Right hindlimb (tissue), 1 donor: ENCODE measurements at regions not wholly inside any gene's neighbourhood (a gene's known extent, or its start where the extent isn't known, plus 50 kb on each side); places are given as distances from the start of the nearest gene placed in this dataset.
"Not testable (repeated sequence)": the region's sequence is repeated elsewhere in the genome, so short reads cannot be mapped to it uniquely, and the experiment has no call there.

Experiments used
- DNase-seq: peaks from one replicate; pipeline ENCODE4 v3.0.0-alpha.2; 2018

DNA sequence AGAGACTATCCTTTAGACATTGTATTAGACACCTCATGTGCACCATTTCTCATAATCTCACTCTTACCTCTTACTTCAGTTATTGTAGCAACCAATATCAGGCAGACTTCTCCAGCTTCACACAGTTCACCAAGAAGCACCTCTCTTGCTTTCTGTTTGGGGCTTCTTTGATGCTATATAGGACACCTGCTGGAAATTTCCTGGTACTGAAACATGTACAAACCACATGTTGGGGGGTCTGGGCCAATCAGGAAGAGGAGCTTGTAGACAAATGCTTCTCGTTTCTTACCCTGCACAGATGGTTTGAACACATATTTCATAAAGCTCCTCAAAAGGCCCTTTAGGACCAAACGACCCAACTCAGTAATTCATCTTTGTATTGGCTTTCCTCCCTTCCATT lies 212.1 kb downstream of the IZUMO3 start:
- DNase-seq = no peak

DNA sequence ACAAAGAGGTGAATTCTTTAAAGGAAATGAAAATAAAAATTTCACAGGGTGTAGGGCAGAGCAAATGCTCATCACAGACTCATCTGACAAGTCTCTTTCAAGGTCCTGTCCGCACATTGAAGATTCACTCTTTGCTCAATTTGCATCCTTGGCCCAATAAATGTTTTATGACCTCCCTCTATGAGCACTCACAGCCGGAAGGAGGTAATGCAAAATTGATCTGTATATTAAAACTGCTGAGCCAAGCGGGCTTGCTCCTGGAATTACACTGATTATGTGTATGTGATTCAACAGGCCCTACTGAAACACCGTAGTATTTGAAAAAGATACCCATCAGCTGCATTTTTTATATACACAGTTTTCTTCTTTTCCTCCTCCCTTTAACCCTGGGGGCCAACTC lies 246.8 kb downstream of the IZUMO3 start:
- no peak for DNase-seq

DNA sequence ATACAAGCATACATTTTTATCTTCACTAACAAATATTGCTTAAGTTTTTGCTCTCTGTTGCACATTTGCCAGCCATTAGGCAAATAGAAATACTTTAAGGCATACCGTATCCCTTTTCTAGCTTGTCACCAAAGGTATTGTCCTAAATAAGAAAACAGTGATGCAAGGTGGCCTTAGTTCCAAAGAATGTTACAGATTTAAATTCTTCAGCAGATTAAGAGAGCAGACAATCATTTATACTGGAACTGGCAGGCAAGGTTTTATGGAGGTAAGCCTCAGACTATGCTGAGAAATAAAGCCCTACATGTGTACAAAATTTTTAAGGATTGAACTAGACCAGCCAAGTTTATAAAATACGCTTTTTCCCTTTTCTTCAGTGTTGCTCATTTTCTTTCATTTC lies 247.8 kb downstream of the IZUMO3 start:
- no peak for DNase-seq

DNA sequence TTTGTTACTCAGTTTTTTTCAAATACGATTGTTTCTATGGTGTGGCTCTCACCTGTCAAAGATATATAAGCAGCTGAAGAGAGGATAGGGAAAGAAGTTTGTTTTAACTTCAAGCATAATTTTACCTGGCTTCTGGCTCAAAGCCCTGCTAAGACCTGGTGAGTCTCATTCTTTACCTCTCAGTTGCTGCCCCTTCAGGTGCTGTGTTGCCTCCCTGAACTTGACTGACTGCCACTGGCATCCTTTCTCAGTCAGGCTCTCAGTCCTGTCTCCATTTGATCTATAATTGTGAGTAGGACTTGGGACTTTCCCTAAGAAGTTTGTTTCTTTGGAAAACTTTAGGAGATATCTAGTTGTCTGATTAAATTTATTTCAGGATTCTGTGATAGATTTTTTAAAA lies 249.6 kb downstream of the IZUMO3 start:
- DNase-seq = no peak

DNA sequence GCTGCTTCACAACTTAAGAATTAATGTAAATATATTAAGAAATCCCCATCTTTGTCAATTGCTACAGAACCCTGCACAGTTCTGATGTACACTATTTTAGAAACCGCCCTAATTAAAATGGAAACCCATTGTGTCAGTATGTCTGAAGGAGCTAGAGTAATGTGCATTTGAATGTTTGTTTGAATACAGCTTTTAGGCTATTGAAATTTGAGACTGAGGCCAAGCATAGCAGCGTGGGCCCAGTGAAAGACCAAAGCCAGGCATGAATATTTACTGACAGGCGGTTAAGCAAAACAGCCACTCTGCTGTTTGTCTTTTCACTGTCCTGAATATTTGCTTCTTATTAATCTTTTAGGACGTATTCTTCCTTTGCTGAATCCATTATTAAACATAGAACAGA lies 252.3 kb downstream of the IZUMO3 start:
- no peak for DNase-seq

DNA sequence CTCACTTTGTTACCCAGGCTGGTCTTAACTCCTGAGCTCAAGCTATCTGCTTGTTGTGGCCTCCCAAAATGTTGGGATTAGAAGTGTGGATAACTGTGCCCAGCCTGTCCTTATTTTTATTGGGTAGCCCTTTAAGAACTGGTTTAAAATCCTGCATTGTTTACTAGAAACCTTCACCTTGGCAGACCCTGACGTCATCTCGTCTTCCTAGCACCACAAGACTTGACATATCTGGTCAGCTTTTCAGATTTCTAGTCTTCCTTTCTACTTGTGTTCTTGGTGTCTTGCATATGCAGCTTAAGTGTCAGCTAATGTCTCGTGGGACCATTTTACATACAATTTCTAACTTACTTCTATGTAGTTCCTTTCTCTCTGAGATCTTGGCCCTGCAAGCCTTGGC lies 258.9 kb downstream of the IZUMO3 start:
- DNase-seq = no peak

DNA sequence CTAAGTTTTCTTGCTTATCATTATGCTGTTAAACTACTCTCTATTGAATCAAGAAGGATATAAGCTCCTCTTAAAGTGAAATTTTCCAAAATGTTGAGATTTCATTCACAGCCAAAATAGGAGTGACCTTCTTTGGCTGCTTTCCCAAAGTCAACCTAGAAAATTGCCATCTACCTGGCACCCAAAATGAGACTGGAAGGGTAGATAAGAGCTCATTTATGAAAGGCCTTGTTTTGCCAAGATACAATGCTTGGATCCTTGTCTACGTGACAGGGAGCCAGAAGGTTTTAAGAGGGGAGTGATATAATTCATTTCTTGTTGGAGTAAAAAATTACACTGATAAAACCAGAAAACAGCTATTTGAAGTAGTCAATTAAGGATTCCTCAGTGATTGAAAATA lies 287.1 kb downstream of the IZUMO3 start:
- no peak for DNase-seq

DNA sequence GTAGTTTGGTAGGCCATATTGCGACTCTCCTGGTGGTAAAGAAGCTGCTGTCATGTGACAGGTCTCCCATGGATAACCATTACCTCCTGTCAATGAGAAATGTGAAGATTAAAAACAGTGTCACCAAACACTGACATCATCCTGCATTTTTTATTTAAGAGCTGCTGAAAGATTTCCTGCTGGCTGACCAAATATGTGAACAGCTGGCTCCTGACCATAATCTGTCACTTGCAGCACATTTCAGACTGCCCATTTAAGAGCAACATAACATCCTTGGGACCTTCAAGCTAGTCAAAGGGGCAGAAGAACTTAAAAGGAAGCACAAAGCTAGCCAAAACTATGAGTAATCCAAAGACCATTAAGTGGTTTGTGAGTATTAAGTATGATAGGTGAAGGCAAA lies 288.0 kb downstream of the IZUMO3 start:
- DNase-seq = no peak

DNA sequence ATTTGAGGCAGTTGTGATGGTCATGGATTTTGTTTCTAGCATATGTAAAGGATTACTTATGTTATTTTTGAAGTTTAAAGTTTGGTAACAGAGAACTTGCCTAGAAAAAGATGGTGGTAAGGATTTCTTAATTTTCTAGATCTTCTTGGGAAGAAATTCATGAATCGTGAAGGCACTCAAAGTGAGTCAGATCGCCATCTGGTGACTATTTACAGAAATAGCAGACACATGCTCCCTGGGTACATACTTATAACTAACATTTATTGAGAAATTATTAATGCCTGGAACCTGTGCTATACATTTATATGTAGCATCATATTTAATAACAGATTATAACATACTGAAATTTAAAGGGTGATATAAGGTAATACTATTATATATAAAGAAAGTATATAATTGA lies 299.7 kb downstream of the IZUMO3 start:
- DNase-seq = no peak

DNA sequence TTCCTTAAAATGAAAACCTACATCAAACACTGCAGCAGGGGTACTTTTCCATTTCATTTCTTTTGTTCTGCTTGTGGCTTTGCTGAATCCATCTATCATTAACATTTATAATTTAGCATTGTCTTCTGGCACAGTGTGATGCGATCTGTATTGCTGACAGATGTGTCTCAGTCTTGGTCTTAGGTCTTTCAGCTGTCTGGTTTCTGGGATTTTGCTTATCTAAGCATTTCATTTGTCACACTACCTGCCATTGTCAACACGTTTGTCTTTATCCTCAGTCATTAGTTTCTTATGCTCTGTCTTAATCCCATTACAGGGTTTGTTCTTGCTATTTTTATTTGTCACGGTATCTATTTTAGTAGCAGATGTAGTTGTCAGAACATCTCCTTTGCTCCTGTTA lies 303.1 kb downstream of the IZUMO3 start:
- no peak for DNase-seq

DNA sequence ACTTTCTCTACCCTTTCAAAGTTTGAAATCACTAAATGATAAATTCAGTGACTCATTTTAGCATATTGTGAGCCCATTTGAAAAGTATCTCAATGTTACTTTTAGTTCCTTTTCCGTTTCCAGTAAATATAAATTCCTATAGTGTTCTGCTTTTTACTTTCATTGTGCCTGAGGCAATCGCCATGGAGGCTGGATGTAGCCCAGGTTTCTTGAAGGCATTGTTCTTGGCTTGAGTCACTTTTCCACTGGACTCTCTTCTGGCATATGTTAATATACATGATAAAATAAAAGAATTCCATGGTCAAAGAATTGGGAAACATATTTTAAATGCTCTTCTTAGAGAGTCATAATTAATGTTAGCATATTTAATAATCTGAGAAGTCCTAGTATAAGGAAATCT lies 327.0 kb downstream of the IZUMO3 start:
- no peak for DNase-seq

DNA sequence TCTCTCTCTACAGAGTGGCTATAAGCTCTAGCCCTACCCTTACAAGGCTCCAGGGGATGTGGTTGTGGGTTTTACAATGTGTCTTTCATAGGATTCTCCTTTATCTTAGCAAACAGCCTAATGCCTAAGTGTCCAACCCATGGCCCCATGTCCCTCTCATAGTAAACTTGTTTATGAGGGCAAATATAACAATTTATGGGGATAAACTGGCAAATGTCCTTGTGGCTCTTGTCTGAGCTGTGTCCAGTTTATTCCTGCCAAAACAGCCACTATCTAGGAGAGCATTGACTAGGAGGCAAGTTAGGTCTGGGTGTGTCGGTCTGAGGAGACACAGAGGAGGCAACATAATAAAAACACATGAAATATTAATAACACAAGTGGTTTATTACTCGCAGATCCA lies 335.1 kb downstream of the IZUMO3 start:
- no peak for DNase-seq

DNA sequence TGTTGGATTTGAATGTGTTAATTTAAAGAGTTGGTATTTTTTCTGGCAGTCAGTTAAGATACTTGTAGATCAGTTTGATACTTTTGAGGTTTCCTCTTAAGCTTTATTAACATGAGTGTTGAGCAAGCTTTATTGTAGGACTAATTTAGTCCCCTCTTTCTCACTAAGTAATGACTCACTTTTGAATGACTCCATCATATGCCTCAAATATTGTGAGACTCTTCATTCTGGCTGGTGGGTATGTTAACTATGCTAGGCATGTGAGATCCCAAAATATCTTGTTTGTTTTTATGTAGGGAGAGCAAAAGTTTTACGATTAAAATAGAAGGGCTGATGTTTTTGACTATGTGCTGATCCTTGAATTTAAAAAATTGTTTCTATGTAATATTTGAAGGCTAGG lies 355.7 kb downstream of the IZUMO3 start:
- DNase-seq = no peak

DNA sequence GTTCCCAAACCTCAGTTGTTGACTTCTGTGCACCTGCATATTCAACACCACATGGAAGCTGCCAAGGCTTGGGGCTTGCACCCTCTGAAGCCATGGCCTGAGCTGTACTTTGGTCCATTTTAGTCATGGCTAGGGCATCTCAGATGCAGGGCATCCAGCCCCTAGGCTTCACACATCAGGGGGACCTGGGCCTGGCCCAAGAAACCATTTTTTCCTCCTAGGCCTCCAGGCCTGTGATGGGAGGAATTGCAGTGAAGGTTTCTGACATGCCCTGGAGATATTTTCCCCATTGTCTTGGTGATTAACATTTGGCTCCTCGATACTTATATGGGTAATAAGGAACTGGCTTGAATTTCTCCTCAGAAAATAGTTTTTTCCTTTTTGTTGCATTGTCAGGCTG lies 354.5 kb upstream of the ELAVL2 start:
- DNase-seq = not testable (repeated sequence)

DNA sequence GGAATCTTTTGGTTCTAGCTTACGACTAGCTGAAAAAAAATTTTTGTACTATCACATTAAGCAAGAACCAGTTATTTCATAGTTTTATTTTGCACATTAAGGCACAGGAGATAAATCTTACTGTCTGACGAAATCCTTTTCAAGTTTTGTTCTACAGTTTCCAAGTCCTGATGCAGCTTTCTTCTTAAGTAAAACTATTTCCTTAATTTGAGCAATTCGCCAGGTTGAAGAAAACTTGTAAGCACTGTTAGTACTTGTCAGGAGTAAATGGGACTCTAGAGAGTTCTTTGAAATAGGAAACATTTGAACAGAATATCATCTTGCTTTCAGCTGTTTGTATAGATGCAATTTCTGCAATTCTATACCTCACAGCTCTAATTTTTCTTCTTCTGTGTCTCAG lies 318.8 kb upstream of the ELAVL2 start:
- DNase-seq = no peak

DNA sequence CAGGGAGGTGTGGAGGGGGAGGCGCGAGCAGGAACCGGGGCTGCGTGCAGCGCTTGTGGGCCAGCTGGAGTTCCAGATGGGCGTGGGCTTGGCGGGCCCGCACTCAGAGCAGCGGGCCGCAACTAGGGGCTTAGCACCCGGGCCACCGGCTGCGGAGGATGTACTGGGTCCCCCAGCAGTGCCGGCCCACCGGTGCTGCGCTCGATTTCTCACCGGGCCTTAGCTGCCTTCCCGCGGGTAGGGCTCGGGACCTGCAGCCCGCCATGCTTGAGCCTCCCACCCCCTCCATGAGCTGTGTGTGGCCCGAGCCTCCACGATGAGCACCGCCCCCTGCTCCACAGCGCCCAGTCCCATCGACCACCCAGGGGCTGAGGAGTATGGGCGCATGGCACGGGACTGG lies 309.0 kb upstream of the ELAVL2 start:
- DNase-seq = not testable (repeated sequence)

DNA sequence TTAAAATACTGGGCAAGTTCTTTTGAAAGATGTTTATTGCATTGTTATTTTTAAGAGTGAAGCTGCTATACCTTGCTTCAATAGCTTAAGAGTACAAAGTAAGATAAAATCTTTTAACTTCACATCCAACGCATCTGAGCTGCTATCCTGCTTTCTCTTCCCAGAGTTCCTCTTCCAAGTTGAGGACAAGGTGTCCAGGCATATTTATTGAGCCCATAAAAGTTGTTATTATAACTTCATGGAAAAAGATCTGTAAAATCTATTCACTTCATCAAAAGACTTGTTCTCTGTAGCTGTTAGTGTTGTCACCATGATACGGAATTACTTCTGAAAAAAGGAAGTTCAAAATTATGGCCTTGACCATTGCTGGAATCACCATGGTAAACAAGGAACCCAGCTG lies 306.2 kb upstream of the ELAVL2 start:
- DNase-seq = no peak

DNA sequence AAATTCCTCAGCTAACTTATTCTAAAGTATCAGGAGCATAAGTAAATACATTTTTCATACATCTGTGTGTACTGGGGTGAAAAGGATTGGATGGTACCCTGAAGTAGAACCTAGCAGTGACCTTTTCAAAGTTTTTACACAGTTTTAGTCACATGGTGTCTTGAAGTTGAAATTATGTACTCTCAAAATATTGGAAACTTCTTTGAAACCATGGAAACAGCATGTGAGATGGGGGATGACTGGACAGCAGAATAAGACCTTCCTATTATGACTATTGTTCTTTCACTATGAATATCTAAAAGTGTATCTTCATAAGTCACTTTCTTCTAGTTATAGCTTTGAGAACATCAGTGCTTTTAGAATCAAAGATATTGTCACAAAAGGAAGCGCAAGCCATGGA lies 301.5 kb upstream of the ELAVL2 start:
- DNase-seq = no peak

DNA sequence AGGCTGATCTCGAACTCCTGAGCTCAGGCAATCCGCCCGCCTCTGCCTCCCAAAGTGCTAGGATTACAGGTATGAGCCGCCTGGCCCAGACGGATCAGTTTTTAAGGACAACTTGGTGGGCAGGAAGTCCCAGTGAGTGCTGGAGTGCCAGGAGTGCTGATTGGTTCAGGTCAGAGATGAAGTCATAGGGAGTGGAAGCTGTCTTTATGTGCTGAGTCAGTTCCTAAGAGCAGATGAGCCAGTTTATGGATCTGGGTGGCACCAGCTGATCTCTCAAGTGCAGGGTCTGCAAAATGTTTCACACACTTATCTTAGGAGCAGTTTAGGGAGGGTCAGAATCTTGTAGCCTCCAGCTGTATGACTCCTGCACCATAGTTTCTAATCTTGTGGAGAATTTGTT lies 292.1 kb upstream of the ELAVL2 start:
- DNase-seq = no peak

DNA sequence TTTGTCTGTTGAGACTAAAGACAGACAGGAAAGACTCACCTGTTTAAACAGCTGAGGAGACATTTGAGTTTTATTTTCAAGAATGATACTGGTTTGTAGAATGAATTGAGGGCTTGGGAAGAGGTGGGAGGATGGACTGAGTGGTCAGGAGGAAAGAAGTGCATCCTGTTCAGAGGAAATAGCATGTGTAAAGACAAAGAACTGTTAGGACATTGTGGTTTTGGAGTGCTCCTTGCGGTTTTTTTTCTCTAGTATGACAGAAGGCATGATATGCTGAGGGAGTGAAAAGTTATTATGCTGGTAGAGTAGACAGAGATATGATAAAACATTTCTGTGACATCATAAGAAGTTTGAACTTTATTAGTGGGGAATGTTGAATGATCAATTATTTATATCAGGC lies 270.7 kb upstream of the ELAVL2 start:
- no peak for DNase-seq

DNA sequence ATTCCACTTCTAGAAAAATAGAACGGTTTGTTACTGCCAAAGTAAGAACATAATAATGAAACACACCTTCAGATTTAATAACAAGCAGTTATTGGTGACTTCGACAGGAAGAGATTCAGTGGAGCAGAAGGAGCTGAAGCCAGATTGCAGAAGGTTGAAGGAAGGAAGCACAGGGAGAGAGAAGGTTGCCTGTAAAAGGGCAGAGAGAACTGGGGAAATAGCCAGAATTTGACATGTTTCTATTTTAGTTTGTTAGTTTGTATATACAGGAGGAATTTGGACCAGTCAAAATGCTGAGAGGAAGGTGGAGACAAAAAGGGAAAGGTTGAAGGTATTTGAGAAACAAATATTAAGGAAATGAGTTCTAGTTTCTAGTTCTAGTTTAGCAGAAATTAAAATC lies 269.2 kb upstream of the ELAVL2 start:
- DNase-seq = no peak

DNA sequence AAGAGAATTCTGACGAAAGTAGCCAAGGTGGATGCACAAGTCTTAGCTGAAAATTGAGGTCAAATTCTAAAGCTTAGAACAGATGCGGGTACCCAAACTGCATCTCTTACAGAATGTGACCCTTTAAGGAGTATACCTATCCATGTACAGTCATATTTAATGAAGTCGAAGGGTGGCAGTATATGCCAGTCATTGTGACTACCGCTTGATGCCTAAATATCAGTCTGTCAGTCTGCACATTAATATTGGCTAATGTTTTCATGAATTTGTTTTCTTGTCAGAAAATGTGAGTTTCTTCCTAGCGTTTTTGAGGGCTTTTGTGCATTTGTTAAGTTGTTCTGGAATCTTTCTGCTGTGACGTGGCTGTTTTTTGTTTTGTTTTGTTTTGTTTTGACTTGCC lies 264.5 kb upstream of the ELAVL2 start:
- DNase-seq = no peak

DNA sequence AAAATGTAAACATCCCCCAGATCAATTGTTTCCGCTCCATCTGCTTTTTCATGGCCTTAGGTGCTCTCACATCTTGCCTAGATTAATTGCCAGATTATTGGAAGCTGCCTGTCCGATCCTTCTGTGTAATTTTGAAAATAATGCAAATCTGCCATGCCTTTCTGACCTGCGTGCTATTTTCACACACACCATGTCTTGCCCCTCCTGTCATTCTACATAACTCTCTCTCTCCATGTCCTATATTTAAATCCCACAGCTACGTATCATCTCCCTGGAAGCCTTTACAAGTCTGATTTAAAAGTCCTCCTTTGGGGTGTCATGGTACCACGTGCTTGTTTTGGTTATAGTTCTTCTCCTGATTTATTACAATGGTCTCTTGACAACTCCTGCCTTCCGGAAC lies 247.6 kb upstream of the ELAVL2 start:
- no peak for DNase-seq

DNA sequence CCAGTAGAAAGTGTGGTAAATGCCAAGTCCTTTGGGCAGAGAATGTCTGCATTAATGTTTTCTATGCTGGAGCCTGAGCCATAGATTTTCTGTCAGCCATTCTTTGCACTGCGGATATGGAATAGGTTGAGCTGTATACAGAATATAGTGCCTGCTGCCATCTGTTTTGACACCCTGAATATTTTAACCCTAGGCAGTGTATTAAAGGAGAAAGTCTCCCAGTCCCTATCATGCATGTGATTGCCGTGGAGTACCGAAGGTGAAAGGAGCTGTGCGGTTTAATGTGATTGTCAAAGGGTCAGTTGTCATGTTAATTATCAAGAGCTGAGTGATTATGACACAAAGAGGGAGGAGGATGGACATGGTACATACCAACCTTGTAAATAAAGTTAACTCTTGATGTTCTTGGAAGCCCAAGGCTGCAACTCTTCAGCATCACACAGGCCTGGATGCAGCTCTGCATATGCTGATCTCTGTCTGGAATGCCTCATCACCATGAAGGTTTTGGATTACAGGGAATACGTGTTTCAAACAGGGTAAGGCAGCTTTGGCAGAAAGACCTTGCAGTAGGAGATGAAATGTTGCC lies 247.1 kb upstream of the ELAVL2 start:
- DNase-seq = no peak

DNA sequence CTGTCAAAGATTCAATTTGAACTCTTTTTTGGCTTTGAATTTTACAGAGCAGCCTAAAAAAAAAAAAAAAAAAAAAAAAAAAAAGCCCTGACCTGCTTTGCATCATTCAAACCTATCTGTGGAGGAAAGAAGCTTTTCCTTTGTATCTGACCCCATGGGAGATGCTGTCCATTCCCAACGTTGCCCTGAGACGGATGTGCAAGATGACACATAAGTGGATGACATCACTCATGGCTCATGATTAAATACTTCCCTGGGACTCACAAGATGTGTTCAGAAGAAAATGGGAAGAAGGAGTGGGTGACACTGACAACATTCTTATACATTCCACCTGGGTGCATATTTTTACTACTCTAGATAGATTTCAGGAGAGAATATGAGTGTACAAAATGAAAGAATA lies 245.7 kb upstream of the ELAVL2 start:
- no peak for DNase-seq

DNA sequence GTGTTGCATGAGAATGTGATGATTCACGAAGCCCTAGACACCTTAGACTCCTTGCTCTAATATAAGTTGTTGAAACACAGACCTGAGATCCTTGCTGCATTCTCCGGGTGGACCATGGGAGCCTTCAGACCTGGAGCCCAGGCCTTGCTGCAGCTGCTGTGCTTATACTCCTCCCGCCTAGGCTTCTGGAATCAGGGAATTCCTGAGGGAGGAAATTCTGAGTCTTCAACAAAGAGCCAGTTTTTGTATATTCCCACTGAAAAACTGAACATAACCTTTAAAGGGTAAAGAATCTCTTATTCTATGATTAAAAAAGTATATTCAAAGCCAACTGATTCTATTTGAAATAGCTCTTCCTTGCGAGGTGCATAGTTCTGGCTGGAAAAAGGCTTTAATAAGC lies 245.1 kb upstream of the ELAVL2 start:
- DNase-seq = peak; percentile 20
